ENCODE measurements at regions not wholly inside any gene's neighbourhood (a gene's known extent, or its start where the extent isn't known, plus 50 kb on each side); places are given as distances from the start of the nearest gene placed in this dataset.

DNA sequence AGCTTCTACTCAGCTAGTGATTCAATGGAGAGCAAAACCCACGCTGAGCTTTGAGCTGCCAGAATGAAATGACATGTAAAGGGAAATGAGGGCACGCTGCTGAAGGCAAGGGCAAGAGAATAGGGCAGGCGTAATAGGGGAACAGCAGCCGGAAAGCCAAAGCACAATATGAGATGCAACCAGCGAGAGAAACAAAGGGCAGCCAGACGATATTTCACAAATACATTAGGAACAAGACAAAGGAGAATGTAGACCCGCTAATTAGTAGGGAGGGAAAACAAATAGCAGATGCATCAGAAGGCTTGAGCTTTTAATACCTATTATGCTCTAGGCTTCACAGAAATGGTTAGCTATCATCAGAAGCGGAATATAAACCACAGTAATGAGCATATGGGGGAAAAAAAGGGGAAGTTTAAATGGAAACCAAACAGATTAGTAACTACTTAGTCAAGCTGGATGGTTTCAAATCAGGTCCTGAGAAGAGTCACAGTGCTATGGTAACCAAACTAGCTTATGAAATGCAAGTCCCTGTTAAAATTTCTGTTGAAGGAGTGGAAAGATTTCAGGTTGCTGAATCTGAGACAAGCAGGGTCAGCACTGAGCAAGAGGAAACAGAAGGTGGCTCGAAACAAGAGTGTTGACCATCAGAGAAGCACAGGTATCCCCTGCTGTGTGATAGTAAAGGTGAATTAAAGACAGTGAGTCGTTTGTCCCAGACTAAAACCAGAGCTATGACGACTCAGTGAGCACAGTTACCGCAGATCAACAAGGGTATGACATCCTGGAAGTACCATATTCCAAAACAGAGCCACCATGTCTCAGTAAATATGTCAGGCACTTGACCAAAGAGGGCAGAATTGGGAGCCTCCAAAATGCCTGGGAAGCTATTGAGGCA lies 496.9 kb upstream of the CELF2 start:
- DNase-seq (ENCODE audit: low read depth): peak; percentile 15

DNA sequence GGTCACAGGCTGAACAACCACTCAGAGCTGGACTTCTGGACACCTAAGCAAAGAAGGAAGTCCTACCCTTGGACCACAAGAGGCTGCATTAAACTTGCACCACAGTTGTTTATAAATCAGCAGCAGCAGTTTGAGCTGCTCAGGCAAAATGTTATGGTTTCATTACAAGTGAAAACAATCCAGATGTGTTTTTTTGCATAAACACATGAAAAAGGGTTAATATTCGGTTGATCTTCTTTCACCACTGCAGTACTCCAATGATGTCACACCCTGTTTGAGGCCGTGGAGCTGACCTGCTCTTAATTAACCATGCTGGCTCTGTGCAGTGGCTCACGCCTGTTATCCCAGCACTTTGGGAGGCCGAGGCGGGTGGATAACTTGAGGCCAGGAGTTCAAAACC lies 490.8 kb upstream of the CELF2 start:
- no peak for DNase-seq (ENCODE audit: low read depth)

- DNase-seq (ENCODE audit: low read depth): no peak
These were observed 489.7 kb upstream of the CELF2 start for GRCh38 chr10:10527861-10528562.

DNA sequence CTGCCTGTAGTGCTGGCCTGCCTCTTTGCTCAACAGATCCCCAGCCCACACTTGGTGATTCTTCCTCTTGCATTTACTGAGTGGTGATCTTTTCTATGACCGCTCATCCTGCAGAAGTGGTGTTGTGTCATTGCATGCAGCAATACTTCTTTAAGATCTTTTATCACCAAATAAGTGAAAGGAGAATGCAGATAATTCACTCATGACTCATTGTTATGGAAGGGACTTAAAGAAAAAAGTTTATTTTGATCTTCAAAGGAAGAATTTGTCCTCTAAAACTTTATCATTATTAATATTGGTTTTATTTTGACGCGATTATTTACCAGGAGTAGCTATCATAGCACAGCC lies 489.1 kb upstream of the CELF2 start:
- no peak for DNase-seq (ENCODE audit: low read depth)

DNA sequence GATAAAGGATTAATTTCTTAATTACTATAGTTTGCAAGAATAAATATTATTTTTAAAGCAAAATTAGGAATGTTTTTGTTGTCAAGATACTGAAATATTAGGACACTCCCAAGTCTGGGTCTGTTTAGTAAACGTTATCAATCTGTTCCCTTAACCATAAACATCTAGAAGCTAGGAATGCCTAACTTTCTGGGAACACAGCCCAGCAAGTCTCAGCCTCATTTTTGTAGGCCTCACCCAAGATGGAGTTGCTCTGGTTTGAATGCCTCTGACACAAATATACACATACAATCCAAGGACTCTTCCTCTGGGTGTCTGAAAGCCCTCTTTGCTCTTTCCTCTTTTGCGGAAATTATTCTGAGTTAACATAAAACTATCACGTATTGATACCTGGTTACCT lies 487.4 kb upstream of the CELF2 start:
- no peak for DNase-seq (ENCODE audit: low read depth)

GRCh38 chr10:10532236-10532635 lies 485.4 kb upstream of the CELF2 start:
- no peak for DNase-seq (ENCODE audit: low read depth)

GRCh38 chr10:10532826-10533225 lies 484.8 kb upstream of the CELF2 start:
- no peak for DNase-seq (ENCODE audit: low read depth)

DNA sequence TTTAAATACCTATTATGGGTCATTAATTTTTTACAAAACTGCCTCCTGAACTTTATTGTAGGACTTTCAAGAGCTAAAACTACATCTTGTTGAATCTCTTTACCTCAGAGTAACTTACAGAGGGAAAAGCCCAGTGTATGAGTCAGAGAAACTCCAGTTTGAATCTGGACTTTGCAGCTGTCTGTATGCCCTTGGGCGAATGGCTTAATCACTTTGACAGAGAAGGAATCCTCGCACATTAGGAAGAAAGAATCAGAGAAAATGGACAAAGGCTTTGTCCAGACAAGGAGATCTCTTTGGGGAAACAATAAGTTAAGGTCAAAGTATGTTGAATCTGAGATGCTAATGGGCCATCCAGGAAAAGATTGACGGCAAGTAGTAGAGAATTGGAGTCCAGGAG lies 484.2 kb upstream of the CELF2 start:
- no peak for DNase-seq (ENCODE audit: low read depth)

- no peak for DNase-seq (ENCODE audit: low read depth)
These were observed 479.3 kb upstream of the CELF2 start for GRCh38 chr10:10538326-10538725.

GRCh38 chr10:10540398-10540797 lies 477.3 kb upstream of the CELF2 start:
- DNase-seq (ENCODE audit: low read depth): no peak

GRCh38 chr10:10542477-10542876 lies 475.2 kb upstream of the CELF2 start:
- no peak for DNase-seq (ENCODE audit: low read depth)

- no peak for DNase-seq (ENCODE audit: low read depth)
These were observed 472.8 kb upstream of the CELF2 start for GRCh38 chr10:10544890-10545289.

GRCh38 chr10:10545771-10546170 lies 471.9 kb upstream of the CELF2 start:
- DNase-seq (ENCODE audit: low read depth): no peak

DNA sequence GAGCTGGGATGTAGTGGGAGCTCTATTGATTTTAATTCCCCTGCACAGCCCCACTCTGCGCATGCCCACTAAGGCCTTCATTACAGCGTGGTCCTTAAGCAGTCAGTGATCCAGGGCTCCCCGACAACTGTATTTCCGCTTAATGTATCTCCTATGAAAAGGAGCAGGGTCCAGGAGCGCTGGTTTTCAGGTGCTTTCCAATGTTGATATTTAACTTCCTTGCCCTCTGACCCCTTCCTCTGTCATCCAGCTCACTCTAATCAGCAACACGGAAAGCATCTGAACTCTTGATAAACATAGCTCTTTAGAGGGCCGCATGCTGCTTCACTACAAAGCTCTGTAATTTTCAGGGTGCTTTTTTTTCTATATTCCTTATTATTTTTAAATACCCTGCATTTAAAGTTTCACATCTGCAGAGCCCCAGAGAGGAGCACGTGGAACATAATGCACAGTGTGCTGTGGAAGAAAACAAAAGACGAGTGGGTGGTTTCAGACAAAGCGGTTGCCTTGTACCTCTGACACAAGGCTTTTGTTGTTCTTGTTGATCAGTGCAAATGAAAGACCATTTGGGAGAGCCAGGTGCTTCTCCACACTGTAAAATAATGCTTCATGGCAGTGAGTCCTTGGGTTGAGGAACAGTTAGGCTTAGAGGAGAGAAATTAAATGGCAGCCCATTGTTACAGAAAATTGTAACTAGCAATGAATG lies 465.9 kb upstream of the CELF2 start:
- DNase-seq (ENCODE audit: low read depth): no peak

DNA sequence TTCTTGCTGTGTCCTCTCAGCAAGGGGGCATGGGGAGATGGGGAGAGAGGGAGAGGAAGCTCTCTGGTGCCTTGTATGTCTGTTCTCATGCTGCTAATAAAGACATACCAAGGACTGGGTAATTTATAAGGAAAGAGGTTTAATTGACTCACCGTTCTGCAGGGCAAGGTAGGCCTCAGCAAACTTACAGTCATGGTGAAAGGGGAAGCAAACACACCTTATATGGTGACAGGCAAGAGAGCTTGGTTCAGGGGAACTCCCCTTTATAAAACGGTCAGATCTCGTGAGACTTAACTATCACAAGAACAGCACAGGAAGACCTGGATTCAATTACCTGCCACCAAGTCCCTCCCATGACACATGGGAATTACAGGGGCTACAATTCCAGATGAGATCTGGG lies 464.7 kb upstream of the CELF2 start:
- no peak for DNase-seq (ENCODE audit: low read depth)

DNA sequence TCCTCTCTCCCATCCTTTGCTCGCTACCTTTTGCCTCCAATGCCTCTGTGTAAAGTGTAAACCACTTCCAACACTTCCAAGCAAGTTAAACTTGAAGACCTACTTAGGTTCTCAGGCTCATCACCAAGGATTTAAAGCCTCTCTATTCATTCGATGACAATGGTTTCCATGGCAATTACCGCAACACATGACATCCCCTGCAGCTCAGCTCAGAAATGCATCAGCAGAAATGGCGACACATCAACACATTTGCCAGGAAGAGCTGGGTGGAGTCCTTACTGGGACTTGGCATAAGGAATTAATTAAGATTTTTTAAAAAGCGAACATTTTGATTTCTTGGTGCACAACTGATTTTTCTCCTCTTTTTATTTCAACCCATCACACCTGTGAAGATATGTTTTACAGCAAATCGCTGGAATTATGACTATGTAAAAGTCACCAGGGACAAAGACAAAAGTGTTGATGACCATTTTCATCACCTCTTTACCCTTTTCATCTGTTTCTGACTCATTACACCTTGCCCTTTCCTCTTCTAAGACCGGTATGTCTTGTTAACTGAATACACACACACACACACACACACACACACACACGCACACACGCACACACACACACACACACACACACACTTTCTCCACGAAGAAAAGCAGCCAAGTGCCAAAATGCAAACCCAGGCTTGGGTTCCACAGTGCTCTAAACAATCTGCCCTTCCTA lies 453.4 kb upstream of the CELF2 start:
- no peak for DNase-seq (ENCODE audit: low read depth)

- no peak for DNase-seq (ENCODE audit: low read depth)
These were observed 440.7 kb upstream of the CELF2 start for GRCh38 chr10:10576937-10577336.

- no peak for DNase-seq (ENCODE audit: low read depth)
These were observed 438.0 kb upstream of the CELF2 start for GRCh38 chr10:10579709-10580108.

DNA sequence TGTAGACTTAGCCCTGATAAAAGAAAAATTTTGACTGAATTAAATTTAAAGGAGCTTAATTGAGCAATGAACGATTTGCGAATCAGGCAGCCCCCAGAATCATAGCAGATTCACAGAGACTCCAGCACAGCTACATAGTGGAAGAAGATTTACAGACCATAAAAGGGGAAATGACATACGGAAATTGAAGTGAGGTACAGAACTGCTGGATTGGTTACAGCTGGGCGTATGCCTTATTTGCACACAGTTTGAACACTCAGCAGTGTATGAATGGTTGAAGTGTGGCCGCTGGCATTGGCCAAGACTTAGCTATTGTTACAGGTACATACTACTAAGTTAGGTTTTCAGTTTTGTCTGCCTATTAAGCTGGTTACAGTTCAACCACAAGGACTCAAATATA lies 433.5 kb upstream of the CELF2 start:
- no peak for DNase-seq (ENCODE audit: low read depth)

DNA sequence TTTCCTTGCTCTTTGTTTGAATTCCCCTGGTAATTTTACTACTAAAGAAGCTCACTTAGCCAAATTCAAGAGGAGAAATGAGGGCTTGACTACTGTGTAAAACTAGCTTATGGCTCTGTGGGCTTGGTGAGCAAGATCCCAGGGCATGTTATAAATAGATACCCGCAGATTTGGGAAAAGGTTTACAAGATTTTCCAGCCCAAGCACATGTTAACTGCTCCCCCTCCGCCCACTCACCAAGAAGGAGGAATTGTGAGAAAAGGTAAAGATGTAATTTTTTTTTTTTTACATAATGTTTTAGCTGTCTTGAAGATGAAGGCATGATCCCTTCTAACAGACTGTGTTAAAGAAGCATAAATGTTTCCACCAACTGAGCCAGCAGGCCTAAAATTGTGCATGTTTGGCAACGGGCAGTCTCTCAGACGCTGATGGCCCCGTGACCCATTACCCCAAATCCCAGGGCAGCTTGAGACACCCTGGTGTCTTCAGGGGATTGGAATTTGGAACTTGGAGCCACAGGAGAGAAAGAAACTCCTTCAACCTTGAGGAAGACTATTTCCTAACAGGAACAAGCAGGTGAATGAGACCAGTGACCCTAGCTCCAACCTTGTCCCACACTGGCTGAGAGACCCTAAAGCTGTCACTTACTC lies 429.8 kb upstream of the CELF2 start:
- DNase-seq (ENCODE audit: low read depth): no peak

- DNase-seq (ENCODE audit: low read depth): peak; percentile 11
These were observed 427.9 kb upstream of the CELF2 start for GRCh38 chr10:10589540-10590303.

Measured in activated T-cell treated with anti-CD3 and anti-CD28 coated beads for 48 hours (primary cell).